OCI-LY7 (cell line): ENCODE measurements at regions not wholly inside any gene's neighbourhood (a gene's known extent, or its start where the extent isn't known, plus 50 kb on each side); places are given as distances from the start of the nearest gene placed in this dataset.

ENCODE experiments used
- BruUV-seq: library from RNA; stranded (reverse); fragments of 400-500 nt; replicated peaks from 2 replicates; lab custom pipeline; 2021; lab: Mats Ljungman, UMichigan
- CTCF ChIA-PET: fragments of 300-600 bp; sonication (Branson Sonifier 250); formaldehyde crosslinking; loops from one replicate; lab custom pipeline; 2022; ENCODE audit warnings: antibody characterized with exemption; ENCODE audit not compliant: unreplicated experiment; lab: Charles Lee
- POLR2A ChIA-PET: fragments of 300-600 bp; sonication (Branson Sonifier 250); formaldehyde crosslinking; loops from one replicate; lab custom pipeline; 2022; ENCODE audit warnings: antibody characterized with exemption; lab: Charles Lee
- DNase-seq: peaks from one replicate; pipeline ENCODE4 v3.0.0-alpha.2; 2015; ENCODE audit warnings: low spot score
- H2AFZ ChIP-seq: fragments of 200-600 bp; sonication (generic), shearing (Covaris generic); 2 replicates; pipeline ENCODE4 v1.6.1; 2014; ENCODE audit warnings: mild to moderate bottlenecking, antibody characterized with exemption, low read length, moderate library complexity
- H3K27ac ChIP-seq: fragments of 200-600 bp; sonication (generic); 2 replicates; pipeline ENCODE4 v1.5.1; 2014; ENCODE audit warnings: mixed run types, low read depth, mild to moderate bottlenecking, moderate library complexity, low read length, inconsistent platforms; ENCODE audit not compliant: poor library complexity, severe bottlenecking
- H3K36me3 ChIP-seq: fragments of 200-600 bp; sonication (generic); 2 replicates; pipeline ENCODE4 v1.6.1; 2014; ENCODE audit warnings: mild to moderate bottlenecking, antibody characterized with exemption, low read length, moderate library complexity, mixed read lengths; ENCODE audit not compliant: insufficient read depth
- H3K4me1 ChIP-seq: fragments of 200-600 bp; sonication (generic); 2 replicates; pipeline ENCODE4 v1.5.1; 2014; ENCODE audit warnings: mild to moderate bottlenecking, low read length; ENCODE audit not compliant: insufficient read depth, poor library complexity, severe bottlenecking
- H3K4me2 ChIP-seq: fragments of 200-600 bp; sonication (generic); 2 replicates; pipeline ENCODE4 v1.6.1; 2014; ENCODE audit warnings: mild to moderate bottlenecking, low read length
- H3K4me3 ChIP-seq: fragments of 200-600 bp; sonication (generic); 2 replicates; pipeline ENCODE4 v1.5.1; 2014; ENCODE audit warnings: mild to moderate bottlenecking, low read depth, low read length; ENCODE audit not compliant: poor library complexity, severe bottlenecking
- H3K79me2 ChIP-seq: fragments of 200-600 bp; sonication (generic); 2 replicates; pipeline ENCODE4 v1.6.1; 2016; ENCODE audit warnings: low read depth, mild to moderate bottlenecking, low read length, moderate library complexity, mixed read lengths; ENCODE audit not compliant: insufficient read depth
- H3K9me2 ChIP-seq: fragments of 200-600 bp; sonication (generic); 2 replicates; pipeline ENCODE4 v1.6.1; 2016; ENCODE audit warnings: mild to moderate bottlenecking, low read length, mixed read lengths; ENCODE audit not compliant: insufficient read depth
- H3K9me3 ChIP-seq: fragments of 200-600 bp; sonication (generic); 2 replicates; pipeline ENCODE4 v1.6.1; 2014; ENCODE audit warnings: mild to moderate bottlenecking, mixed run types, low read length, mixed read lengths
- H4K20me1 ChIP-seq: fragments of 200-600 bp; sonication (generic); 2 replicates; pipeline ENCODE4 v1.6.1; 2014; ENCODE audit warnings: mild to moderate bottlenecking, antibody characterized with exemption, low read length, moderate library complexity, mixed read lengths; ENCODE audit not compliant: insufficient read depth
- CTCF ChIP-seq: fragments of 200-600 bp; sonication (generic); conservative IDR thresholded peaks from 2 replicates; pipeline ENCODE4 v1.5.1; 2014; ENCODE audit warnings: mild to moderate bottlenecking, antibody characterized with exemption, low read length, moderate library complexity, mixed read lengths
- EZH2phosphoT487 ChIP-seq: fragments of 200-600 bp; sonication (generic); IDR thresholded peaks from 2 replicates; pipeline ENCODE4 v1.6.1; 2018; ENCODE audit warnings: low read depth, borderline replicate concordance, mild to moderate bottlenecking, mixed run types, antibody characterized with exemption, low read length, moderate library complexity, mixed read lengths
- intact Hi-C: fragments of 100-400 bp; cut with micrococcal nuclease; formaldehyde crosslinking; loops from one replicate; pipeline ENCODE4 v1.10.0; 2022; ENCODE audit not compliant: unreplicated experiment

GRCh38 chr6:27163834-27164233, 83.7 kb upstream of the PRSS16 start:
- ChIA-PET POLR2A (interaction anchor here (0.7 to 2.2 kb wide), 5 partner anchors 13 to 673 kb away, joined by 3 to 15 read pairs (median 4); a partner anchor contains a TSS), CTCF (interaction anchor here (0.8 kb wide), 1 partner anchor 14 kb away, joined by 3 read pairs; no protein-coding TSS in a partner anchor)
- no TSS peak for BruUV-seq
- Histone ChIP-seq H3K36me3 (no peaks in the 10 kb centered on the region), H3K4me2 (no peak overlapping the region), H3K79me2 (no peaks in the 10 kb centered on the region), H3K27ac (no peak overlapping the region), H2AFZ (no peak overlapping the region), H3K4me1 (no peaks in the 10 kb centered on the region), H3K4me3 (no peak overlapping the region), H3K9me3 (no peaks in the 10 kb centered on the region), H3K9me2 (no peaks in the 10 kb centered on the region), H4K20me1 (no peaks in the 10 kb centered on the region)
- DNase-seq: no peak
- intact Hi-C loops: loop anchor here (2.0 to 5.0 kb wide), 3 partner anchors 13 to 443 kb away; partner anchors contain the start of gene POM121L2
- TF ChIP-seq CTCF: no peak
- TF ChIP-seq EZH2phosphoT487: no peak

- TF ChIP-seq CTCF (no peak), EZH2phosphoT487 (no peak)
- H3K79me2 ChIP-seq: no peaks in the 10 kb centered on the region
- no TSS peak for BruUV-seq
- H3K4me2 ChIP-seq: no peak overlapping the region
- no peaks in the 10 kb centered on the region for H3K9me3 ChIP-seq
- no peaks in the 10 kb centered on the region for H3K9me2 ChIP-seq
- no peaks in the 10 kb centered on the region for H4K20me1 ChIP-seq
- DNase-seq: no peak
- H3K4me3 ChIP-seq: no peak overlapping the region
- no peaks in the 10 kb centered on the region for H3K4me1 ChIP-seq
- H2AFZ ChIP-seq: no peak overlapping the region
- POLR2A ChIA-PET: interaction anchor here (0.5 to 0.6 kb wide), 2 partner anchors 511 to 907 kb away, joined by 3 to 4 read pairs; no protein-coding TSS in a partner anchor
- H3K27ac ChIP-seq: no peak overlapping the region
- intact Hi-C loops: no loop called here
- CTCF ChIA-PET: interaction anchor here (0.6 kb wide), 1 partner anchor 940 kb away, joined by 4 read pairs; no protein-coding TSS in a partner anchor
- H3K36me3 ChIP-seq: no peaks in the 10 kb centered on the region
These were observed 79.4 kb upstream of the PRSS16 start for GRCh38 chr6:27168108-27168507.
